ENCODE measurements at regions not wholly inside any gene's neighbourhood (a gene's known extent, or its start where the extent isn't known, plus 50 kb on each side); places are given as distances from the start of the nearest gene placed in this dataset.

GRCh38 chr2:61722318-61722717, 131.5 kb downstream of the FAM161A start:
- Histone ChIP-seq H3K27ac (ENCODE audit: low read depth, low read length) (no peak overlapping the region), H3K4me1 (ENCODE audit: control insufficient read depth, insufficient read depth, low read length) (no peaks in the 10 kb centered on the region), H3K9ac (ENCODE audit: low read length) (no peak overlapping the region), H3K36me3 (ENCODE audit: control insufficient read depth, insufficient read depth, low read length) (no peaks in the 10 kb centered on the region), H3K4me3 (ENCODE audit: low read depth, low read length) (no peak overlapping the region), H3K27me3 (ENCODE audit: control insufficient read depth, insufficient read depth, low read length) (no peaks in the 10 kb centered on the region), H3K9me3 (ENCODE audit: control insufficient read depth, insufficient read depth, low read depth, low read length) (0 out of 2 replicates have a peak, but pooled peaks cover 6% of the 10 kb centered on the region)

DNA sequence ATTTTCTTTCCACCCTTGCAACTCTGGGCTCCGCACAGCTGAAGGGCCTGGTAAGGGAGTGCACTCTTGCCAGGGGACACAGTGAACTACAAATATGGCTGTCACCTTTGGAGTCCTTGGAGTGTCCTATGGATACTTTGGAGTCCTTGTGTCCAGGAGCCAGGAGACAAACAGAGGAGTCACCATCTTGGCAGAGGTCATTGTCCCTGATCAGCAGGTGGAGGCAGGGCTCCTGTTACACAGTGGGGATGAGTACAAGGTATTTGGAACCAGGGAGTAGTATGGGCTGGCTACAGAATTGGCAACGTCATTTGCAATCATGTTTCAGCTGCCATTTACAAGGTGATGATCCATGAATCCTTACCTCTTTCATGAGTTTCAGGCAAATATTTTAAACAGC, 132.5 kb downstream of the FAM161A start:
- no peaks in the 10 kb centered on the region for H3K27me3 ChIP-seq (ENCODE audit: control insufficient read depth, insufficient read depth, low read length)
- H3K4me1 ChIP-seq (ENCODE audit: control insufficient read depth, insufficient read depth, low read length): no peaks in the 10 kb centered on the region
- no peak overlapping the region for H3K4me3 ChIP-seq (ENCODE audit: low read depth, low read length)
- H3K9me3 ChIP-seq (ENCODE audit: control insufficient read depth, insufficient read depth, low read depth, low read length): no peaks in the 10 kb centered on the region
- no peaks in the 10 kb centered on the region for H3K36me3 ChIP-seq (ENCODE audit: control insufficient read depth, insufficient read depth, low read length)
- H3K27ac ChIP-seq (ENCODE audit: low read depth, low read length): no peak overlapping the region
- H3K9ac ChIP-seq (ENCODE audit: low read length): no peak overlapping the region

DNA sequence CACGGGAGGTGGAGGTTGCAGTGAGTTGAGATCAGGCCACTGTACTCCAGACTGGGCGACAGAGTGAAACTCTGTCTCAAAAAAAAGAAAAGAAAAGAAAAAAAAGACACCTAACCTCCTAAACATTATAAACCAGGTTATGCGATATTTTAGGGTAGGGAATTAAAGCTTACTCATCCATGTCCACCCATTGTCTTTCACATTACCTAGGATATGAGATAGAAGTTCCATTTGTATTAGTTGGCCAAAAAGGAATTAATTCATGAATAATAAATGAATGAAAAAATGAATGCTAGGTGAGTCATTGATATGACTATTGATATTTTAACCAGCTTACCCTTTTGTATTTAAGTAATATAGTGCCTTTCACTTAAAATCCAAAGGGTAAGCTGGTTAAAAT, 132.9 kb downstream of the FAM161A start:
- Histone ChIP-seq H3K9ac (ENCODE audit: low read length) (no peak overlapping the region), H3K36me3 (ENCODE audit: control insufficient read depth, insufficient read depth, low read length) (no peaks in the 10 kb centered on the region)

DNA sequence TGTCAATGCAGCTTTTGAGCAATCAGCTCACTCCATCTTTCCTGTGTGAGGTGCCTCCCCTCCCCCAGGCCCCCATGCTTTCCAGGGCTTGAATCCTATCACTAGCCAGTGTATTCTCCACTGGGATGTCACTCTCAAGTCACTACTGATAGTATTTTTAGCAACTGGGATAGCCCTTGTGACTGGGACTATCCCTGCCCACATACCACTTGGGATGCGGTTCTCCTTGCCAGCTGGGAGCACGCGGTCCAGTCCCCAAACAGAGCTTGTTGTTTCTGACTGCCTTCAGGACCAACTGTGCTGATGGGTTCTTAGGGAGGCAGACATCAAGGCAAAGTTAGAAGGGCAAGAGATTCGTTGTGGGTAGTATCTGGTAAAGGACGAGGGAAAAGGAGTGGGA, 134.9 kb downstream of the FAM161A start:
- Histone ChIP-seq H3K9ac (ENCODE audit: low read length) (no peak overlapping the region), H3K9me3 (ENCODE audit: control insufficient read depth, insufficient read depth, low read depth, low read length) (no peaks in the 10 kb centered on the region), H3K4me3 (ENCODE audit: low read depth, low read length) (no peak overlapping the region)

More for the DNA sequence above, 132.9 kb downstream of the FAM161A start:
- Histone ChIP-seq H3K27ac (ENCODE audit: low read depth, low read length) (no peak overlapping the region), H3K27me3 (ENCODE audit: control insufficient read depth, insufficient read depth, low read length) (no peaks in the 10 kb centered on the region), H3K4me1 (ENCODE audit: control insufficient read depth, insufficient read depth, low read length) (no peaks in the 10 kb centered on the region), H3K9me3 (ENCODE audit: control insufficient read depth, insufficient read depth, low read depth, low read length) (no peaks in the 10 kb centered on the region), H3K4me3 (ENCODE audit: low read depth, low read length) (no peak overlapping the region)

DNA sequence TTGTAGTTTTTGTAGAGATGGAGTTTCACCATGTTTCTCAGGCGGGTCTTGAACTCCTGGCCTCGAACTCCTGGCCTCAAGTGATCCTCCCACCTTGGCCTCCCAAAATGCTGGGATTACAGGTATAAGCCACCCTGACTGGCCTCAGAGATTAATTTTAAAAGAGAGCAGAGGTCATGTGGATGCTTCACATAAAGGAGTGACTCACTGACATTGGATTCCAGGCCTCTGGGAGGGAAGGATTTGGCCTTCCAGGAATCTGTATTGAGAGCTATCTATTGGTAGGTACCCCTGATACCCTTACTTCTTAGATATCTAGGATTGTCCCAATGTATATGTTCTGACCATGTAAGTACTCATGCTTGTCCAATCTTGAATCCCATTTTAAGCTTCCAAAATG, 138.4 kb downstream of the FAM161A start:
- Histone ChIP-seq H3K36me3 (ENCODE audit: control insufficient read depth, insufficient read depth, low read length) (no peaks in the 10 kb centered on the region), H3K4me1 (ENCODE audit: control insufficient read depth, insufficient read depth, low read length) (no peaks in the 10 kb centered on the region), H3K4me3 (ENCODE audit: low read depth, low read length) (no peak overlapping the region), H3K9ac (ENCODE audit: low read length) (no peak overlapping the region), H3K27ac (ENCODE audit: low read depth, low read length) (no peak overlapping the region), H3K27me3 (ENCODE audit: control insufficient read depth, insufficient read depth, low read length) (no peaks in the 10 kb centered on the region; the same call in 1 of the 2 replicates), H3K9me3 (ENCODE audit: control insufficient read depth, insufficient read depth, low read depth, low read length) (no peaks in the 10 kb centered on the region)

More for the DNA sequence above, 134.9 kb downstream of the FAM161A start:
- H3K36me3 ChIP-seq (ENCODE audit: control insufficient read depth, insufficient read depth, low read length): no peaks in the 10 kb centered on the region
- no peaks in the 10 kb centered on the region for H3K27me3 ChIP-seq (ENCODE audit: control insufficient read depth, insufficient read depth, low read length)
- no peak overlapping the region for H3K27ac ChIP-seq (ENCODE audit: low read depth, low read length)
- H3K4me1 ChIP-seq (ENCODE audit: control insufficient read depth, insufficient read depth, low read length): no peaks in the 10 kb centered on the region

DNA sequence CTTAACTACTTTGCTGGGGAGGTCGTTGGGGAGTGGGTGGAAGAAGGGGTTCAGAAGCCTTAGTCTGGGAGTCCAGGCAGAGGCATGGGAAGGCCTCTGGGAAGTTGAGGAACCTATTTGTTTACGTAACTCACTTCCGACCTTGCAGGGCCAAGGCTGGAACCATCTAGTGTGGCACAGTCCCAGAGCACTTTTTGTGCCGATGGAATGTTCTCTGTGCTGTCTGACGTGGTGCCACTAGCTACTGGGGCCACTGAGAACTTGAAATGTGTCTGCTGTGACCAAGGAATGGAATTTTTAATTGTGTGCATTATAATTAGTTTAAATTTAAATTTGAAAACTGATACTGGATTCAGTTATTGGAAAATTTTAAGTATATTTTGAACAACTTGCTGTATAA, 139.7 kb downstream of the FAM161A start:
- Histone ChIP-seq H3K4me3 (ENCODE audit: low read depth, low read length) (no peak overlapping the region), H3K9ac (ENCODE audit: low read length) (no peak overlapping the region), H3K9me3 (ENCODE audit: control insufficient read depth, insufficient read depth, low read depth, low read length) (no peaks in the 10 kb centered on the region), H3K27ac (ENCODE audit: low read depth, low read length) (no peak overlapping the region), H3K4me1 (ENCODE audit: control insufficient read depth, insufficient read depth, low read length) (no peaks in the 10 kb centered on the region), H3K27me3 (ENCODE audit: control insufficient read depth, insufficient read depth, low read length) (no peaks in the 10 kb centered on the region; the same call in 1 of the 2 replicates), H3K36me3 (ENCODE audit: control insufficient read depth, insufficient read depth, low read length) (no peaks in the 10 kb centered on the region)

DNA sequence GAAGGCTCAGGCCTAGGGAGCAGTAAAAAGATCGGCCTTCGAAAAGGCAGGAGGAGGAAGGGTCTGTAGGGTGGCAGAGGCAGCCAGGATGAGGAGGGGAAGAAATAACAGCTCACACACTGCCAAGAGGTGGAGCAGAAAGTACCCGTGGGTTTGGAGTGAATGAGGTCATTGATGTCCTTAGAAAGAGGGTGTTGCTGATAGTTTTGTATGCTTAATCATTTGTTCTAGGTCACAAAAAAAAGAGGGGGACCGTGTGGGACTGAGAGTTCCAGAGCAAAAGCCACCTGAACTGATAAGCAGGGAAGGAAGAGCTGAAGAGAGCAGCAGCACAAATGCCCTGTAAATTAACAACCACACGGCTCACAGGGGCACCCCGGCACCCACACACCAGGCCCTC, 140.4 kb downstream of the FAM161A start:
- Histone ChIP-seq H3K4me1 (ENCODE audit: control insufficient read depth, insufficient read depth, low read length) (no peaks in the 10 kb centered on the region), H3K36me3 (ENCODE audit: control insufficient read depth, insufficient read depth, low read length) (no peaks in the 10 kb centered on the region), H3K9ac (ENCODE audit: low read length) (no peak overlapping the region), H3K27ac (ENCODE audit: low read depth, low read length) (no peak overlapping the region), H3K9me3 (ENCODE audit: control insufficient read depth, insufficient read depth, low read depth, low read length) (no peaks in the 10 kb centered on the region), H3K27me3 (ENCODE audit: control insufficient read depth, insufficient read depth, low read length) (no peaks in the 10 kb centered on the region; the same call in 1 of the 2 replicates), H3K4me3 (ENCODE audit: low read depth, low read length) (no peak overlapping the region)

GRCh38 chr2:61712060-61712459, 141.8 kb downstream of the FAM161A start:
- H3K4me3 ChIP-seq (ENCODE audit: low read depth, low read length): no peak overlapping the region
- H3K27ac ChIP-seq (ENCODE audit: low read depth, low read length): no peak overlapping the region
- no peaks in the 10 kb centered on the region; the same call in 1 of the 2 replicates for H3K27me3 ChIP-seq (ENCODE audit: control insufficient read depth, insufficient read depth, low read length)
- no peak overlapping the region for H3K9ac ChIP-seq (ENCODE audit: low read length)
- no peaks in the 10 kb centered on the region for H3K4me1 ChIP-seq (ENCODE audit: control insufficient read depth, insufficient read depth, low read length)
- no peaks in the 10 kb centered on the region for H3K9me3 ChIP-seq (ENCODE audit: control insufficient read depth, insufficient read depth, low read depth, low read length)
- H3K36me3 ChIP-seq (ENCODE audit: control insufficient read depth, insufficient read depth, low read length): no peaks in the 10 kb centered on the region

DNA sequence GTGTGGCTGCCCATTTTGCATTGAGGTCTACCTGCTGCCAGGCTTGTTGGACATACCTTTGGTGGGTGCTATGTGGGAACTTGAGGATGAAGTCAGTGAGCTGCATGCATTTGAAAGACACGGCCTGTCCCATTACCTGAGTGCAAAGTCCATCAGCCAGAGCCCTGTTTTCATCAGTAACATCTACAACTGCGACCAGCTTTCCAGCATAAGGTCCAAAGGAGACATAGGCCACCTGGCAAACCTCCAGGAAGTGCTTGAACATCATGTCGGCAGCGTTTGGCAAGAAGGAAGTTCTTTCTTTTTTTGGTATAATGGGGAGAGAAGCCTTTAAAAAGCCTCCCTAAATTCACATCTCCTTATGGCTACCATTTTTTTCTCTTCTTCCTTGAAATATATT, 143.1 kb downstream of the FAM161A start:
- Histone ChIP-seq H3K4me3 (ENCODE audit: low read depth, low read length) (no peak overlapping the region), H3K9ac (ENCODE audit: low read length) (no peak overlapping the region), H3K9me3 (ENCODE audit: control insufficient read depth, insufficient read depth, low read depth, low read length) (no peaks in the 10 kb centered on the region), H3K4me1 (ENCODE audit: control insufficient read depth, insufficient read depth, low read length) (no peaks in the 10 kb centered on the region), H3K27me3 (ENCODE audit: control insufficient read depth, insufficient read depth, low read length) (no peaks in the 10 kb centered on the region; the same call in 1 of the 2 replicates), H3K27ac (ENCODE audit: low read depth, low read length) (no peak overlapping the region), H3K36me3 (ENCODE audit: control insufficient read depth, insufficient read depth, low read length) (no peaks in the 10 kb centered on the region)

DNA sequence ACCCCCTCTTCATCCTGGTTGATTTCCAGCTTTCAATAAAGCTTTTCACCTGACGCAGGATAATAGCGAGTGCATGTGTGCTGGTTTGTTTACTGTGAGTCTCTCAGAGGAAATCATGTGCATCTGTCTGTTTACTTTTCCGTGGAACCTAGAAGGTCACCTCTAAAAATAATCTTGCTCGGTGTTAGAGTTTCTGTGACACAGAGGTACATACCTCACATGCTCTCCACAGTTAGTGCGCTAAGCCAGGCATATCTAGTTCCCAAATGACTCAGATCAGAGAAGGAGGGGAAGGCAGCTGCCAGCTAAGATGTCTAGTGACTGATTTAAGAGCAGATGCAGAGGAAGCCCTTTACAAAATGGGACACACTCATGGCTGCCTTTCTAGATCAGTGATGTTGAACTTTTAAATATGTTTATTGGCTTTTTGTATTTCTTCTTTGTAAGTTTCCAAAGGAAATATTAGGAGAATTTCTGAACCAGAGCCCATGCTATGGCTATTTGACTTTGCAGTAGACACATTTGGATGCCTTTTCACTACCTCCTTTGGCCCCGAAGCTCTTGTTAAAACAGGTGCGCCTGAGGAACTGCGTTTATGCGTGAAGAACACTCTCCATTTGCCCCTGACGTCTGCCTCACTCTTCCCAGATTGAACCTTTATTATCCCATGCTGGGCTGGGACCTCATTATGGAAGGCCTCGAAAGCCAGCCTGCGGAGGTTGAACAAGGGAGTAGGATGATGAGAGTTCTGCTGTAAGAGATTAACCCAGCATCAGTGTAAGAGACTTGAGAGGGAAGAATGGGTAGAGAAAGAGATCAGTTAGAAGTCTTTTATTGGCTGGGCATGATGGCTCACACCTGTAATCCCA, 145.6 kb downstream of the FAM161A start:
- peaks cover 5% of the 10 kb centered on the region; the same call in 1 of the 2 replicates for H3K9me3 ChIP-seq (ENCODE audit: control insufficient read depth, insufficient read depth, low read depth, low read length)
- H3K9ac ChIP-seq (ENCODE audit: low read length): no peak overlapping the region
- no peaks in the 10 kb centered on the region for H3K36me3 ChIP-seq (ENCODE audit: control insufficient read depth, insufficient read depth, low read length)
- H3K4me1 ChIP-seq (ENCODE audit: control insufficient read depth, insufficient read depth, low read length): no peaks in the 10 kb centered on the region
- no peak overlapping the region for H3K4me3 ChIP-seq (ENCODE audit: low read depth, low read length)
- no peaks in the 10 kb centered on the region; the same call in 1 of the 2 replicates for H3K27me3 ChIP-seq (ENCODE audit: control insufficient read depth, insufficient read depth, low read length)
- H3K27ac ChIP-seq (ENCODE audit: low read depth, low read length): no peak overlapping the region

GRCh38 chr2:61705625-61706024, 148.2 kb downstream of the FAM161A start:
- Histone ChIP-seq H3K36me3 (ENCODE audit: control insufficient read depth, insufficient read depth, low read length) (no peaks in the 10 kb centered on the region), H3K9me3 (ENCODE audit: control insufficient read depth, insufficient read depth, low read depth, low read length) (peaks cover 5% of the 10 kb centered on the region; the same call in 1 of the 2 replicates), H3K9ac (ENCODE audit: low read length) (no peak overlapping the region), H3K4me1 (ENCODE audit: control insufficient read depth, insufficient read depth, low read length) (no peaks in the 10 kb centered on the region), H3K27me3 (ENCODE audit: control insufficient read depth, insufficient read depth, low read length) (no peaks in the 10 kb centered on the region), H3K27ac (ENCODE audit: low read depth, low read length) (no peak overlapping the region), H3K4me3 (ENCODE audit: low read depth, low read length) (no peak overlapping the region)
